ENCODE measurements at regions not wholly inside any gene's neighbourhood (a gene's known extent, or its start where the extent isn't known, plus 50 kb on each side); places are given as distances from the start of the nearest gene placed in this dataset.

- no peak for DNase-seq (ENCODE audit: low read depth)
- TF ChIP-seq CTCF (IDR thresholded peaks at IDR 0.05; ENCODE audit: insufficient read depth, low read depth, low read length, missing control alignments), result no peak
- H3K4me3 ChIP-seq (ENCODE audit: low read depth, low read length), result no peak overlapping the region
Measured at GRCh38 chr2:106990297-106990696, 104.3 kb upstream of the ST6GAL2 start.

- no peak for TF ChIP-seq CTCF (IDR thresholded peaks at IDR 0.05; ENCODE audit: insufficient read depth, low read depth, low read length, missing control alignments)
- no peak overlapping the region for H3K4me3 ChIP-seq (ENCODE audit: low read depth, low read length)
- no peak for DNase-seq (ENCODE audit: low read depth)
Measured at GRCh38 chr2:106991866-106992265, 105.9 kb upstream of the ST6GAL2 start.

GRCh38 chr2:106995556-106995955, 109.6 kb upstream of the ST6GAL2 start:
- no peak overlapping the region for H3K4me3 ChIP-seq (ENCODE audit: low read depth, low read length)
- TF ChIP-seq CTCF (IDR thresholded peaks at IDR 0.05; ENCODE audit: insufficient read depth, low read depth, low read length, missing control alignments), result no peak
- DNase-seq (ENCODE audit: low read depth), result no peak

GRCh38 chr2:106996171-106996769, 110.3 kb upstream of the ST6GAL2 start:
- DNase-seq (ENCODE audit: low read depth), result no peak
- no peak for TF ChIP-seq CTCF (IDR thresholded peaks at IDR 0.05; ENCODE audit: insufficient read depth, low read depth, low read length, missing control alignments)
- H3K4me3 ChIP-seq (ENCODE audit: low read depth, low read length), result no peak overlapping the region

- no peak for TF ChIP-seq CTCF (IDR thresholded peaks at IDR 0.05; ENCODE audit: insufficient read depth, low read depth, low read length, missing control alignments)
- H3K4me3 ChIP-seq (ENCODE audit: low read depth, low read length), result no peak overlapping the region
- no peak for DNase-seq (ENCODE audit: low read depth)
Measured at GRCh38 chr2:106997204-106997603, 111.2 kb upstream of the ST6GAL2 start.

GRCh38 chr2:107001062-107001461, 115.1 kb upstream of the ST6GAL2 start:
- DNase-seq (ENCODE audit: low read depth), result no peak
- no peak overlapping the region for H3K4me3 ChIP-seq (ENCODE audit: low read depth, low read length)
- no peak for TF ChIP-seq CTCF (IDR thresholded peaks at IDR 0.05; ENCODE audit: insufficient read depth, low read depth, low read length, missing control alignments)

GRCh38 chr2:107001551-107001950, 115.6 kb upstream of the ST6GAL2 start:
- no peak overlapping the region for H3K4me3 ChIP-seq (ENCODE audit: low read depth, low read length)
- no peak for DNase-seq (ENCODE audit: low read depth)
- TF ChIP-seq CTCF (IDR thresholded peaks at IDR 0.05; ENCODE audit: insufficient read depth, low read depth, low read length, missing control alignments), result no peak

All from GM12865 (cell line).